Gastroesophageal sphincter (tissue), 4 donors: ENCODE measurements at regions not wholly inside any gene's neighbourhood (a gene's known extent, or its start where the extent isn't known, plus 50 kb on each side); places are given as distances from the start of the nearest gene placed in this dataset.

Source experiments
- ATAC-seq: fragments of 150-250 bp; one replicate; pipeline ENCODE4 v1.9.1; 2016; ENCODE audit warnings: mild to moderate bottlenecking, moderate library complexity
- H3K27ac ChIP-seq, 4 donors: fragments of 200-600 bp; sonication (generic) in 3 of 4; 1 replicate in 3 of 4; 2 replicates in 1 of 4; pipeline ENCODE4 v1.5.1; 2016 to 2019
- H3K27me3 ChIP-seq: fragments of 200-600 bp; sonication (generic); one replicate; pipeline ENCODE4 v1.5.1; 2019
- H3K36me3 ChIP-seq, 2 donors: fragments of 200-600 bp; sonication (generic); one replicate each; pipeline ENCODE4 v1.5.1; 2019; ENCODE audit warnings: control low read depth in 1 of 2
- H3K4me1 ChIP-seq, 3 donors: fragments of 200-600 bp; sonication (generic); 1 replicate in 2 of 3; 2 replicates in 1 of 3; pipeline ENCODE4 v1.5.1; 2016 to 2019; ENCODE audit warnings: control low read depth in 2 of 3
- H3K4me3 ChIP-seq, 2 donors: fragments of 200-600 bp; sonication (generic); one replicate each; pipeline ENCODE4 v1.5.1; 2019; ENCODE audit warnings: mild to moderate bottlenecking in 1 of 2, moderate library complexity in 1 of 2
- H3K9me3 ChIP-seq, 3 donors: fragments of 200-600 bp; sonication (generic); one replicate each; pipeline ENCODE4 v1.5.1; 2017 to 2019; ENCODE audit warnings: control low read depth in 2 of 3
- EP300 ChIP-seq: sonication (generic); formaldehyde crosslinking; IDR thresholded peaks from one replicate; pipeline ENCODE4 v1.6.1; 2017; ENCODE audit warnings: antibody characterized with exemption, mild to moderate bottlenecking
- POLR2A ChIP-seq, 2 donors: fragments of 450-650 bp; IDR thresholded peaks; one replicate each; pipeline ENCODE4 v1.6.1; 2017; ENCODE audit warnings: antibody characterized with exemption in 2 of 2, mild to moderate bottlenecking in 2 of 2, moderate library complexity in 1 of 2
- POLR2AphosphoS5 ChIP-seq: sonication (generic); formaldehyde crosslinking; IDR thresholded peaks from one replicate; pipeline ENCODE4 v1.6.1; 2017; ENCODE audit warnings: antibody characterized with exemption
- whole genome bisulfite sequencing, 2 donors: methylation state at CpG; one replicate each; pipeline ENCODE4 v1.1.5; 2018; ENCODE audit warnings: low coverage in 1 of 2; 5-methylcytosine and 5-hydroxymethylcytosine counted together
- TF ChIP-seq, protein P1 (sequence below), 4 experiments: fragments of 200-600 bp in 2 of 4; fragments of 450-650 bp in 2 of 4; sonication (generic) in 1 of 4; IDR thresholded peaks; one replicate each; pipeline ENCODE4 v1.5.1; 2017 to 2019; ENCODE audit warnings: antibody characterized with exemption in 4 of 4, mild to moderate bottlenecking in 2 of 4, moderate library complexity in 2 of 4

GRCh38 chr1:221841251-221841982 is 99.5 kb upstream of the DUSP10 start:
- Histone ChIP-seq H3K4me1 (peaks cover 0 to 16% (median 4%) of the 10 kb centered on the region in 3 donors), H3K4me3 (no peak overlapping the region), H3K36me3 (no peaks in the 10 kb centered on the region), H3K27ac (peak overlapping the region in 2 of 4 donors; percentile 8 to 36), H3K27me3 (no peaks in the 10 kb centered on the region), H3K9me3 (no peaks in the 10 kb centered on the region)
- no peak for ATAC-seq
- WGBS, 2 donors, result 29 to 62% methylated on average over 2 to 4 of the region's 4 CpGs
- TF ChIP-seq POLR2AphosphoS5 (no peak), EP300 (no peak), POLR2A (IDR thresholded peaks at IDR 0.05) (no peak)
- TF ChIP-seq, protein P1, sequence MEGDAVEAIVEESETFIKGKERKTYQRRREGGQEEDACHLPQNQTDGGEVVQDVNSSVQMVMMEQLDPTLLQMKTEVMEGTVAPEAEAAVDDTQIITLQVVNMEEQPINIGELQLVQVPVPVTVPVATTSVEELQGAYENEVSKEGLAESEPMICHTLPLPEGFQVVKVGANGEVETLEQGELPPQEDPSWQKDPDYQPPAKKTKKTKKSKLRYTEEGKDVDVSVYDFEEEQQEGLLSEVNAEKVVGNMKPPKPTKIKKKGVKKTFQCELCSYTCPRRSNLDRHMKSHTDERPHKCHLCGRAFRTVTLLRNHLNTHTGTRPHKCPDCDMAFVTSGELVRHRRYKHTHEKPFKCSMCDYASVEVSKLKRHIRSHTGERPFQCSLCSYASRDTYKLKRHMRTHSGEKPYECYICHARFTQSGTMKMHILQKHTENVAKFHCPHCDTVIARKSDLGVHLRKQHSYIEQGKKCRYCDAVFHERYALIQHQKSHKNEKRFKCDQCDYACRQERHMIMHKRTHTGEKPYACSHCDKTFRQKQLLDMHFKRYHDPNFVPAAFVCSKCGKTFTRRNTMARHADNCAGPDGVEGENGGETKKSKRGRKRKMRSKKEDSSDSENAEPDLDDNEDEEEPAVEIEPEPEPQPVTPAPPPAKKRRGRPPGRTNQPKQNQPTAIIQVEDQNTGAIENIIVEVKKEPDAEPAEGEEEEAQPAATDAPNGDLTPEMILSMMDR (IDR thresholded peaks at IDR 0.05), result no peak

- Histone ChIP-seq H3K27me3 (no peaks in the 10 kb centered on the region), H3K9me3 (no peaks in the 10 kb centered on the region), H3K4me1 (peaks cover 0 to 9% (median 4%) of the 10 kb centered on the region in 3 donors), H3K27ac (peak overlapping the region in 2 of 4 donors; percentile 8 to 38), H3K4me3 (no peak overlapping the region), H3K36me3 (no peaks in the 10 kb centered on the region)
- TF ChIP-seq, protein P1 (IDR thresholded peaks at IDR 0.05), result no peak
- TF ChIP-seq POLR2AphosphoS5 (no peak), POLR2A (IDR thresholded peaks at IDR 0.05) (no peak), EP300 (no peak)
- ATAC-seq, result peak; percentile 68
- WGBS, 2 donors, result 63 to 82% methylated on average over 4 of the region's 5 CpGs
Observed at GRCh38 chr1:221840511-221841243, 98.8 kb upstream of the DUSP10 start.

GRCh38 chr1:221839782-221840395 is 98.0 kb upstream of the DUSP10 start:
- no peaks in the 10 kb centered on the region for H3K9me3 ChIP-seq
- no peaks in the 10 kb centered on the region for H3K36me3 ChIP-seq
- WGBS, 2 donors, result 72 to 90% methylated on average over 3 to 5 of the region's 7 CpGs
- H3K27me3 ChIP-seq, result no peaks in the 10 kb centered on the region
- TF ChIP-seq POLR2A (IDR thresholded peaks at IDR 0.05) (no peak), EP300 (no peak), POLR2AphosphoS5 (no peak)
- TF ChIP-seq, protein P1 (IDR thresholded peaks at IDR 0.05), result no peak
- H3K4me1 ChIP-seq, result peaks cover 0 to under 1% (median 0%) of the 10 kb centered on the region in 3 donors
- no peak overlapping the region for H3K4me3 ChIP-seq
- ATAC-seq, result peak; percentile 64
- H3K27ac ChIP-seq, result peak overlapping the region in 1 of 4 donors; percentile 38

DNA sequence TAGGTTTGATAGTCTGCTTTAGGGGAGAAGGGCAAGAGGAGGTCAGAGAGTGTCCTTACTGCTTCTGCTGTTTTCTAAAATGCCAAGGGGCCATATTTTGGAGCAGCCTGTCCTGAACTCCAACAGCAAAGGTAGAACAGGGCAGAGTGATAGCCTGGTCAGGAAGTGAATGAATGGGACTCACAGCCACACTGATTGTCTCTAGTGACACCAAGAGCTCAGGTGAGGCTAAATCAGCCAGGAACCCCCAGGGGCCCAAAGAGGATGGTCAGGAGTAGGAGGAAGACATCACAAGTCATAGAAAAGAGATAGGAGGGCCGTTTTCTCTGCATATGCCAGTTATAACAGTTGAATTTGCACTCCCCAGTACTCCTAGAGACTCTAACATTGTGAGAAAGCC is 97.4 kb upstream of the DUSP10 start:
- Histone ChIP-seq H3K4me1 (no peaks in the 10 kb centered on the region), H3K4me3 (no peak overlapping the region), H3K9me3 (no peaks in the 10 kb centered on the region), H3K36me3 (no peaks in the 10 kb centered on the region), H3K27ac (peak overlapping the region in 1 of 4 donors; percentile 38), H3K27me3 (no peaks in the 10 kb centered on the region)
- WGBS, 2 donors, result 100% methylated on average over 1 of the region's 1 CpG
- ATAC-seq, result no peak
- no peak for TF ChIP-seq EP300
- no peak for TF ChIP-seq POLR2AphosphoS5
- TF ChIP-seq, protein P1 (IDR thresholded peaks at IDR 0.05), result no peak
- no peak for TF ChIP-seq POLR2A (IDR thresholded peaks at IDR 0.05)
